Hematopoietic multipotent progenitor cell treated with erythropoietin and hydrocortisone succinate and interleukin-3 and kit ligand, for 15 days (in vitro differentiated cells): ENCODE measurements at regions not wholly inside any gene's neighbourhood (a gene's known extent, or its start where the extent isn't known, plus 50 kb on each side); places are given as distances from the start of the nearest gene placed in this dataset.
A peak's percentile ranks its signal among the peaks of the same experiment; 100 is the strongest.
"Not testable (repeated sequence)": the region's sequence is repeated elsewhere in the genome, so short reads cannot be mapped to it uniquely, and the experiment has no call there.

Experiments used
- DNase-seq: peaks from one replicate; pipeline ENCODE4 v3.0.0-alpha.2; 2015; ENCODE audit warnings: low spot score

DNA sequence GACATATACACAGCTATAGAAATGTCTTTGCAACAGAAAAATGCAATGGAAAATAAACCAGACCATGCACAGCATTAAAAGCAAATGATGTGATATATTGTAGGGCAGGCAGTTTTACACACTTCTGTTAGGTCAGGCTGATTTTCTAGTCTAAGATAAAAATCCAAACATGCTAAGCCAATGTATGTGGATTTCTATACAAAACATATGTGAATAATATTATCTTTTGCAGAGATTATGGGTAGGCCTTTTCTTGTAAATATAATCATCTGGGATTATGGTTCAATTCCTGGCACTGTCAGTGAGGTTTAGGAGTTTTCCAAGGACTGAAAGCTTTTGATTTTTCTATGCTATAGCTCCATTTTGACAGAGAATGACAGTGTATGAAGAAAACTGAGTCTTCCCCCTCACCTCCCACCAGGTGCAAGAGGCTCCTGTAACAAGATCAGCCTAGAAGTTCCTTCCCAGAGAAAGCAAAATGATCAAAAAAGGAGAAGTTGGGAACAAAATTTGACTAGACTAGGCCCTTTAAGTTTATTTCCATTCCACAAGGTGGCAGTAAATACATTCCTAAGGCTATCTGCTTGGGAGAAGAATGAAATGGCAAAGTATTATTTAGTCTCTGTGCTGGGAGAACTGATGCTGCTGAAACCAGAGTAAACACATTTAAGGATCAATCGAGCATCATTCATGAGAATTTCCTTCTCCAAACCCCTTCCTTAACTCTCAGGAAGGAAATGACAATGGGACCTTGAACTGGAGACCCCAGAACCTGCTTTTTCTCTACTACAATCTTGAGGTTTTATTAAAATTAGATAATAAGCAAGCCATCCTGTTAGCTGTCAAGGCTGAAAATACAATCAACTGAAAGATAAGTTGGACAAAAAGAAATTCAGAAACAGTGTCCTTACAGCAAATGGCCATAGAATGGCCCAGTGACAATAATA, 133.0 kb upstream of the TUT7 start:
- no peak for DNase-seq

DNA sequence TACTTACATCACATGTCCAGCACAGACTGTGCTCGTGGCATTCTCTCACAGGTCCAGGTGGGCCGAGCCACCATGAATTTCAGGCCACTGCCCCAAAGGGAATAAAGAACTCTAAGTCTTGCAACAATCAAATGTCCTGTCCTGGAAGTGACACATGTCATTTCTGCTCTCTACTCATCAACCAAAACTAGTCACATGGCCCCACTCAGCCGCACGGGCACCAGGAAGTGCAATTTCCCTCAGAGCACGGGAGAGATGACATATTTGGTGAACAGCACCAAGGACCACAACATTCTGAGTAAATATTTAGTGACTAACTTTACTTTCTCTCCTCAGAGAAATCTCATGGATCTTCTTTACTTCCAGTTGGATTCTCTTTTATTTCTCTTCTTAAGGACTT, 131.1 kb upstream of the TUT7 start:
- DNase-seq: no peak

DNA sequence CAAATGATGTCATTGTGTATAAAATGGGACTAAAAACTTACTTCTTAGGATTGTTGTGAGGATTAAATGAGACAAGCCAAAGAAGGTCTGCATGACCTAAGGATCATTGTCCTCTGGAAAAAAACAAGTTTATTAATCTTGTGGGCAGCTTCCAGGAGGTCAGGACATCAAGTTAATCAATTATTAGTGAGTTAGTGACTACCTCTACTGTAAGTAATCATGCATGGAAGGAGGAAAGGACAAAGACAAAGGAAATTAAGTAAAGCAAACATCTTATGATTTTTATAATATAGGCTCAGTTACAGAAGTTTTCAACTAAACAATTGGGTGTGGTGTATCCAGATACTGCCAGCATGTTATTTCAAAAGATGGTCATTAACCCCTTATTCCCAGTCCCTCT, 129.3 kb upstream of the TUT7 start:
- no peak for DNase-seq

DNA sequence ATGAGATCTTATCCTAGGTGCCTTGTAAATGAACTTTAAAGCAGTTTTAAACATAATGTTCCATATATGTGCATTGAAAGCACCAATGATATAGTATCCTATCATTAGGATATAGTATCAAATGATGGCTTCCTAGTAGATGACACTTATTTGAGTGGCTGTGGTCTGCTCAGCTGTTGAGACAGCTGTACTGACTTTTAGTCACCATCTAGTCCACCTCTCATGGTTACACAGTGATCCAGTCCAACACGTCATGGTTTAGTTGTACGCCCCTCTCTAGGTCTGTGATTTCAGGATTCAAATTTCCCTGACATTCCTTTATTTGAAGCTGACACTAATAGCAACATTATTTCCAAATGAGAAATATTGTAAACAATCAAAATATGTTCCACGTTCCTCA, 127.3 kb upstream of the TUT7 start:
- DNase-seq: no peak

DNA sequence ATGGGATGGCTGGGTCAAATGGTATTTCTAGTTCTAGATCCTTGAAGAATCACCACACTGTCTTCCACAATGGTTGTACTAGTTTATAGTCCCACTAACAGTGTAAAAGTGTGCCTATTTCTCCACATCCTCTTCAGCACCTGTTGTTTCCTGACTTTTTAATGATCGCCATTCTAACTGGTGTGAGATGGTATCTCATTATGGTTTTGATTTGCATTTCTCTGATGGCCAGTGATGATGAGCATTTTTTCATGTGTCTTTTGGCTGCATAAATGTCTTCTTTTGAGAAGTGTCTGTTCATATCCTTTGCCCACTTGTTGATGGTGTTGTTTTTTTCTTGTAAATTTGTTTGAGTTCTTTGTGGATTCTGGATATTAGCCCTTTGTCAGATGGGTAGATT, 121.0 kb upstream of the TUT7 start:
- not testable (repeated sequence) for DNase-seq

DNA sequence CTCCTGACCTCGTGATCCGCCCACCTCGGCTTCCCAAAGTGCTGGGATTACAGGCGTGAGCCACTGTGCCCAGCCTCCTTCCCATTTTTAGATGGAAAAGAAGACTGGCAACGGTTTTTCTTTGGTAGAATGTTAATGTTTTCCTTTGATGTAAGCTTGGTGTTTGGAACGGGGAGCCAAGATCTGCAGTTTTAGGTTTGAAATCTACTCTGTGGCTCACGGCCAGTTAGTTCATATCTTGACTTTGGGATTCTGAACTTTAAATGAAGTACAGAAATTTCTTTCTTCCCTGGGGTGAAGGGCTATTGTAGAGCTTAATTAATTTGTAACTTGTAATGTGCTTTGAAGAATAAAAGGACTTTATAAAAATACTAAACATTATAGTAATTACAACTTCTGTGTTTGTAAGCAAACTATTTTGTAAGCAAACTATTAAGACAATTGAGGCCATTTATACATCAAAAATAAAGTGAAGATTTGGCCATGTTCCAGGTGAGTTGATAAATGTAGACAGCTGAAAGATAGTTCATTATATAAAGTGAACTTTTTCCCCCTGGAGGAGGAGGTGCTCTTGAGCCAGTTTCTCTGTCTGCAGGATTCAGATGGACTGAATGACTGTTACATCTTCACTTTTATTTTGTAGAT, 117.1 kb upstream of the TUT7 start:
- DNase-seq: no peak

DNA sequence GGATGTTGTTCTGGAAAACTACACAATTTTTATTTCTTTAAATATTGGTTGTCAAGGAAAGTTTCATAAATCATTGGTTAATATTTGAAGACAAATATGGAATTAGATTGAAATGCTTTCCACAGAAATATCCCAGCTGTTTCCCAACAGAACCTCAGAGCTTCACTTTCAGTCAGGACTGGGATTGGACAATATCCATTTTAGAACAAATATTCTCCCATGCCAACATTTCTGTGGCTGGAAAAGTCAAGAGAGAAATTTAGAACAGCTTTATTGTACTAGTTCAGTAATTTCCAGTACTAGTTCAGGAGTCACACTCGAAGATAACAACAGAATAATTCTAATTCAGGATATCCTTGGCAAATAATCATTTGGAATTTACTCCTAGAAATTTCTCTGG, 116.1 kb upstream of the TUT7 start:
- DNase-seq: no peak

DNA sequence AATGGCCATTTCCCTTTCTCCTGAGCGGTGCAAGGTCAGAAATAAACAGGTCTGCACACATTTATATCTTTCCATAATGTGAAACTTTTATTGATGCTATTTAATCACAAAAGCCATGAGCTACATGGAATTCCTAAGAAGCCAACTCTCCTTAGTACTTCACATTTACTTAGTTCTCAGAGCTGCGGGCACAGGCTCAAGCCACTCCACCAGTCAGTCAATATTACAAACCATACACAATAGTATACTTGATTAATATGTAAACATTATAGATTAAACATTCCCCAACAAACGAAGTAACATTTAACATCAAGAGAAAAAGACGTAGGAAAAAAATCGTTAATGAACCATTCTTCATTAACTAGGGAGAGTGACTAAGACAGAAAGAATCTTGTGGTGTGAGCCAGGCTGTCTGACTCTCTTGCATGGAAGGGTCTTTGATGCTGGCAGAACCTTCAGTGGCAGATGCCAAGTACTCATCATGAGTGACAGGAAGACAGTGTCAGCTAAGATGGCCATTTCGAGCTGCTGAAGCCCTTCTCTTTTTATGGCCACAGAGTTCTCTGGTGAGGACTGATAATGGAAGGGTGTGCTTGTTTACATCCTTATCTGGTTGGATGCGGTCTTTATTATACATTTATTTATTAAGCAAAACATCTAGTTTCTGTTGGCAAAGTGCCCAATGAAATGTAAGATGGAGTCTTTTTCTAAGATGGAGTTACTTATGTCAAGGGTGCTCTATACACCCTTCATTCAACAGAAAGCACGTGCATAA, 115.5 kb upstream of the TUT7 start:
- DNase-seq: peak; percentile 60

DNA sequence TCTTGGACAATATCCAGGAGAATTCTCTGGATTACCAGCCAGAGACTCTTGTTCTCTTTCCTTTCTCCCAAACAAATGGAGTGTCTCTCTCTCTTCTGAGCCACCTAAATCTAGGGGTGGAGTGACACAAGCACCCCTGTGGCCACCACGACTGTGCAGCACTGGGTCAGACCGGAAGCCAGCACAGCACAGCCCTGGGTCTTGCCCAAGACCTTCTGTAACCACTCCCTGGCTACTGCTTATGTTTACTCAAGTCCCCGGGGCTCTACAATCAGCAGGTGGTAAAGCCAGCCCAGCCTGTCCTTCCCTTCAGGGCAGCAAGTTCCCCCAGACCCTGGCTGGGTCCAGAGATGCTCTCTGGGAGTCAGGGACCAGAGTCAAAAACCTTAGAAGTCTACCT, 110.0 kb upstream of the TUT7 start:
- no peak for DNase-seq

DNA sequence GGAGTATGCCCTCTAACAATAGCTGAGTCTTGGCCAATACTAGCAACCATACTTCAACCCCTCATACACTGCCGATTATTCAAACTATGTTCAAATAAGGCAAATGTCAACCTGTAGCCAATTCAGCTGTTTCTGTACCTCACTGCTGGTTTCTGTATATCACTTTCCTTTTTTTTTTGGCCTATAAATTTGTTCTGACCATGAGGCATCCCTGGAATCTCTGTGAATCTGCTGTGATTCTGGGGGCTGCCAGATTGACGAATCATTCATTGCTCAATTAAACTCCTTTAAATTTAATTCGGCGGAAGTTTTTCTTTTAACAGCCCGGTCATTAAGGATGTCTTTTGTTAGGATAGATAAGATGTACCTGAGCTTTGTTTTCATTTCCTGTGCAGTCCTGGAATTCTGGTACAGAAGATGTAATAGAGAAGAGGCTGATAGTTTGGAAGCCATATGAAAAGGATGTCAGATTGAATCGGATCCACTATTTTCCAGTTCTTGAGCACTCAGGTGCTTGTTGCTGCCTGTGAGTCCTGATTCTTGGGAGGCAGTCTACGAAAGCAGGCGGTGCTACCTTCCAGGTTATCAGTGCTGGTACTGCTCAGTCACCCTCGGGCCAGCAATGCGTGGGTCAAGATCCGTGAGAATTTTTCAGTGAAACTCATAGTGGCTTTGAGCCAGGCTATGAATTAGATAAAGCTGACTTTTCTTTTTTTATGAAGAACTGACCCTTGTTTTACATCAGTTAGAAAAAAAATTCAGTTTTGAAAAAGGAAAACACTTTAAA, 106.2 kb upstream of the TUT7 start:
- DNase-seq: no peak

DNA sequence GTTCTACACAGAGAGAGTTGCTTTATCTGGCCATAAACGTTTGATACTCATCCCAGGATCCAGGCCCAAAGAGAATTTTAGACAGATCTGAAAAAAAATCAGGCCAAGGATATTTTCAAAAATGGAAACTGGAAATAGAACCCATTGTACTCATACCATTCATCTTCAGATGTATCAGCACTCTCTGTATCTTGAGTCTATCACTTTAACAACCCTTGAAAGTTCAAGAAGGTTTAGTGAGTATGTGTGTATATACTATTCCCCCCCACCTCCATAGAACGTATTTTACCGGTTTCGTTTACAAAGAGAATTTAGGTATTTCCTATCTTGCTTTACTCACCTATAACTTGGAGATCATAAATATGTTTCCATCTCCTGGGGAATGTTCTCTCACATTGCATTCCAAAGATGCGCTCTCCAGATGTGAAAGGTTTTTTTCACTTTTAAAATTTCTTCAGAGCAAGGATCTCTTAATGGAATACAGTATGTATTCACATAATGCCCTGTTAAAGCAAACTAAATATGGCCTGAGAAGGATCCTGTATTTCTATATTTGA, 105.5 kb upstream of the TUT7 start:
- no peak for DNase-seq

DNA sequence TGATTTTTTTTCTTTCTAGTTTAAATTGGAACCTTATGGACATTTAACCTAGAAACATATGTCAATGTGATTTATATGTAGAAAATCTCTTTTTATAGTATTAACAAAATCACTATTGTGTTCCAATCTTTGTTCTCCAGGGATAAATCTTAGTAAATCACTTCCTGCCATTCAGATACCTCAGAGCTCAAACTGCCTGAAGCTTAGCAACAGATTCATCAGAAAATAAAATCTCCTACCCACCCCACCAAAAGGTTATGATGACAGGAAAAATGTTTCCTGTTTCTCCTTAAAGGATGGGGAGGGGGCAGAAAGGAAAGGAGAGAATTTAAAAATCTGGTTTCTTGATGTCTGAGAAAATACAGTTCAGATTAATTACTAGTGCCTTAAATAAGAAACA, 105.0 kb upstream of the TUT7 start:
- DNase-seq: no peak

DNA sequence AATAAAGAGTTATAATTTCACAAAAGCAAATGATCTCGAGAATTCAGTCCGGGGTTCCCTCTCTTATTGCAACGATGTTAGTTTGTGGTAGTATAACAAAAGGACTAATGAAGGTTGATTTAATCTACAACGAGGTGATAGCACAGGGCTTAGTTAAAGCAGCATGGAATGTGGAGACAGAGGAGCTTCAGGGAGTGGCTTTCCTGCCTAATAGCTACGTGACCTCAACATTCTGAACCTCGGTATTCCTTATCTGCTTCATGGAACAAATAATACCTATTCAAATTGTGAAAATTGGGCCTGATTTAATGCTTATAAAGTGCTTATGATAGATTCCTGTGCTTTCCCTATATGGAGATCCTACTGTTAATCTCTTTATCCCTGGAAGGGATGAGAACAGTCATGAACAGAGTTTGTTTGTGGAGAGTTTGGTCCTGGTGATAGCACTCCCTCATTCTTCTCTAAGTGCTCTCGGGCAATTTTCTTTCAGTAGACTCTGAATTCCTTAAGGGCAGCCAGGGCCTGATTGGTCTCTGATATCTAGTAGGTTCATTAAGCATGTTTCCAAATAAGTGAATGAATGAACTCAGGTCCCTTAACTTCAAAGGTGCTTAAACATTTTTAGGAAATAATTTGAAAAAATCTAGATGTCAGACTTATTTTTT, 104.1 kb upstream of the TUT7 start:
- no peak for DNase-seq

DNA sequence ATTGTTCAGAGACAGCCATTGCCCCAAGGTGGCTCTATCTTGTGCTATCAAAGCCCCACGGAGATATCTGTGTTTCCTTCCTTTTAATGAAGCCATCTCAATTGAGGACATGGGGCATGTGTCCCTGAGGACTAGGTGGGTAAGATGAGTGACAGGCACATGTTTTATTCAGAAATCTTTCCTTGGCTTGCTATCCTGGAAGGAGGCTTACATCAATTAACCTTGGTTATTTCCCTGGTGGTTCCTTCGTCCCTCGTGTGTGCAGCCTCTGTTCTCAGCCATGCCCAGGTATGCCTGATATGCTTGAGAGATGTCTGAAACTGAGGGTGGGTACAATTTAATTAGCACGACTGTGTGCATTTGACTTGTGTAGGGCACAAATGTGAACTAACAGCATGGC, 102.2 kb upstream of the TUT7 start:
- DNase-seq: no peak

DNA sequence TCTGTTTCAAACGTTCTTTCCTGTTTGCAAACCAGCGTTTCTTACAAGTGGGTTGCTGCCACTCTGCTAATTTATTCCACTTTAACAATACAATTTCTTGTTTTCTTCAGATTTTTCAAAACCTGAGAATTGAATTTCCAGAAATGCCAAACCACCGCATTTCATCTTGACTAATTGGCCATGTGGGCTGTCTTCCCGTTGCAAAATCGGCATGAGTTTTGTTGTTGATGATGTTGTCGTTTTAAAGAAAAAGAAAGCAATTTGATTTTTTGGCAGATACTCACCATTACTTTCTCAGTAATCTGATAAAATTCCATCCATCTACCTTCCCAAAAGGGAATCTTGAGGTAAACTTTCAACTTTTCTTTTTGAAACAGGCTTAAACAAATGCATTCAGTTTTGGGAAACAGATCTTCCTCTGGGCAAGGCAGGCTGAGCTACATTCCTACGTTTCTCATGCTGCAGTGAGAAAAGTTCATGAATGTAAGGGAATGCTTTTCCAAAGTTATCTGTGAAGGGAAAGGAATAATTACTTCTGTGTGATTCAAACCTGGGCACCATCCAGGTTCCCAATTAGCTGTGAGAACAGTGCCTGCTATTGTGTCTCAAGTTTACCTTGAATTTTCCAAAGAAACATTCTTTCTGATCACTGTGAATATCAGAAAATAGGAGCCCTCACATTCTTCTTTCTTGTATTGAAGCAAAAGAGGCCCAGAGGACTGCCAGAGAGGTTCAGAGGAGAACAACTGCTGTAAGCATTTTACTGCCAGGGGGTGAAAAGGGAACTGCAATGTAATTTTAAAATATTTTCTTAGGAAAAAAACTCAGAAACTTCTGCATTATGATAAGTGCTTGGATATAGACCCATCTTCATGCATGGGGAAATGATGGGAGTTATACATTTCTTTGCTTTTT, 100.7 kb upstream of the TUT7 start:
- DNase-seq: no peak

DNA sequence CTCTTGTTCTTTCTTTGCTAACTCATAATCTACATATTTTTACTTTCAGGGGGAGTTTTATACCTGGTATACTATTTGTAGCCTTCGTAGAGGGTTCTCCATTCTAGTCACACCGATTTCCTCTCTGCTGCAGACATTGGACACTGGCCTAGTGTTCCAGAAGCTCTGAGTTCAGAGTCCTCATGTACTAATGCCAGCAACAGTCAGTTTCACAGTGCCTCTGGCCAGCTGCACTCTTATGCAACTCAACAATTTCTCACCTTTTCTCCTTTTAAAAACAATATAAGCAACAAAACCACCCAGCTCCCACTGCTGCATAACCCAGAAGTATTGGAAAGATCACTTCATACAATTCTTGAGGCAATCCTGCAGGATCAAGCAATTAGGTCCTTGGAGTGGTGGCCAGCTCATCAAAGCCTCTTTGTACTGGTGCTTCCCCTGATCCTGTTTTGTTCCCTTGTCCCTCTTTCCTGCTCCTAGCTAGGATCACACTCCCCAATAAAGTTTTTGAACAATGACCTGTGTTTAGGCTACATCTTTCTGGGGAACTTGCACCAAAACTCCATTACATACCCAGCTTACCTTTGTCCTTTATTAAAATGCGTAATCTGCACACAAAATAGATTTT, 98.1 kb upstream of the TUT7 start:
- DNase-seq: no peak

DNA sequence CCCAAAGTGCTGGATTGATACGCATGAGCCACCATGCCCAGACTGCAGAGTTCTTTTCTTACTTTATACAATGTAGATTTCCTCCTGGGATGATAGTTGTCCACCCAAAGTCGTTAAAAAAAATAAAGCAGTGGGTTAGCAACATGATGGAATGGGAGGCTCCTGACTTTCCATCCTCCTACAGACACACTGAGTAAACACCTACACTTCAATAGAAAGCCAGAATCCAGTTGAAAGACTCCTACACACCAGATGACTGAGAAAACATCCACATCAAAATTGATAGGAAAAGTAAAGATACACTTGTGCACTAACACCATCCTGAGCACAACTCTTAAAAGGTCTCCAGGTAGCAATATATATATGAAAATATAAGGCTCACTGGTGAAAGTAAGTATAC, 95.0 kb upstream of the TUT7 start:
- no peak for DNase-seq

DNA sequence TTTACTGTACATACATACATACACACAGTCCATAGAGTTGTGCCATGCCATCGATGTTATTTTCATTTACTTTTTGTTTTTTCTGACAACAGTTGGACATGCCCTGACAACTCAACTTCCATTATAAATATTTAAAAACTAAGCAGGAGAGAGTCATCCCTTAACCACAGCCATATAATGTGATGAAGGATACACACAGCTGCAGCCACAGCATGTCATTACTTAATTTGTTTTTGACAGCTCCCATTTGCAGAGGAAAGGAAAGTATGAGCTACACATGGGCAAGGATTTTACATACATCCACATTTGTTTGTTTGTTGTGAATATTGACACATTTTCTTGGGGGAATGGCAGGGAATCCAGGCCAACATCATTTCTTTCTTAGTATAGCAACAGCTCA, 91.5 kb upstream of the TUT7 start:
- DNase-seq: no peak

DNA sequence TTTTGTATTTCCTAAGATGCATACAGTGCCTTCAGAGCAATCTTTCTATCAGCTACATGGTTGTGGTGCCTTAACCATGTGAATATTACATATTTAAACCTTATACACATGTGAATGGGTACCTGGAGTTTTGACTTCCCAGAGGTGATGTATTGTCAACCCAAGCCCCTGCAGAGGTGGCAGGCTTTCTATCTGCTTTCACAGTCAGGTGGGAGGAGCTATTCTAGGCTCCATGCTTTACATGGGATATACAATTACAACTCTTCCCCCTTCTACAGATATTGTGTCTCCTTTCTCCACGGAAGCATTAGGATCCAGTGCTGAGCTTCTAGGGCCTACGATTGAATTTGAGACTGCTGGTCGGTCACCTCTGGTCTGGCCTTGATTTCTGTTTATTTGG, 89.8 kb upstream of the TUT7 start:
- no peak for DNase-seq
